Nephron (organoid): ENCODE measurements at regions not wholly inside any gene's neighbourhood (a gene's known extent, or its start where the extent isn't known, plus 50 kb on each side); places are given as distances from the start of the nearest gene placed in this dataset.
A peak's percentile ranks its signal among the peaks of the same experiment; 100 is the strongest.

Source experiments
- H3K27ac Mint-ChIP-seq, 3 experiments: 2 replicates each; pipeline ENCODE4 v1.8.0; 2020; ENCODE audit warnings: mixed read lengths in 3 of 3, mild to moderate bottlenecking in 2 of 3, moderate library complexity in 1 of 3
- H3K27me3 Mint-ChIP-seq: 2 replicates; pipeline ENCODE4 v1.8.0; 2021; ENCODE audit warnings: low read depth, mild to moderate bottlenecking, moderate library complexity, mixed read lengths
- H3K36me3 Mint-ChIP-seq: 2 replicates; pipeline ENCODE4 v1.8.0; 2020; ENCODE audit warnings: low read depth, mixed read lengths
- H3K4me1 Mint-ChIP-seq: 2 replicates; pipeline ENCODE4 v1.8.0; 2020; ENCODE audit warnings: mixed read lengths
- H3K4me3 Mint-ChIP-seq, 3 experiments: 2 replicates each; pipeline ENCODE4 v1.8.0; 2020; ENCODE audit warnings: mild to moderate bottlenecking in 3 of 3, mixed read lengths in 3 of 3, moderate library complexity in 2 of 3
- H3K9me3 Mint-ChIP-seq: 2 replicates; pipeline ENCODE4 v1.8.0; 2020; ENCODE audit warnings: mixed read lengths
- TF ChIP-seq, protein P1 (sequence below), 3 experiments: fragments of 200-600 bp; sonication (generic); IDR thresholded peaks; one replicate each; pipeline ENCODE4 v1.5.0; 2021; ENCODE audit warnings: antibody characterized with exemption in 3 of 3; ENCODE audit not compliant: unreplicated experiment in 3 of 3

DNA sequence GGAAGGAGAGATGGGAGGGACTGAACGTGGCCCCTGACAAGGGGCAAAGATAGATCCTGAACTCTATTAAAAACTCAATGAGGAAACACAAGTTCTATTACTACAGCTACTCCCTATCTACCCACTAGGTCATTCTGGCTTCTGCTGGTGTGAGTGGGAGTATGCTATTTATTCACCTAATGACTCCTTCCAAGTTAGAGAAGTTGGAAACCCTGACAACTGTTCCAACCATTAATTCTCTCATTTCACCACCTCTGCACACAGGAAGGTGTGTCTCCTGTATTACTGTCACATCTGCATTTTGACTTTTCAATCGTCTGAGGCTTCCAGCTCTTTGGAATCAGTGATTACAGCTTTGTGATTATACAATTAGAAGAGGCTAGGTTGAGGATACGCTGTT is 169.4 kb upstream of the ADO start:
- TF ChIP-seq, protein P1, sequence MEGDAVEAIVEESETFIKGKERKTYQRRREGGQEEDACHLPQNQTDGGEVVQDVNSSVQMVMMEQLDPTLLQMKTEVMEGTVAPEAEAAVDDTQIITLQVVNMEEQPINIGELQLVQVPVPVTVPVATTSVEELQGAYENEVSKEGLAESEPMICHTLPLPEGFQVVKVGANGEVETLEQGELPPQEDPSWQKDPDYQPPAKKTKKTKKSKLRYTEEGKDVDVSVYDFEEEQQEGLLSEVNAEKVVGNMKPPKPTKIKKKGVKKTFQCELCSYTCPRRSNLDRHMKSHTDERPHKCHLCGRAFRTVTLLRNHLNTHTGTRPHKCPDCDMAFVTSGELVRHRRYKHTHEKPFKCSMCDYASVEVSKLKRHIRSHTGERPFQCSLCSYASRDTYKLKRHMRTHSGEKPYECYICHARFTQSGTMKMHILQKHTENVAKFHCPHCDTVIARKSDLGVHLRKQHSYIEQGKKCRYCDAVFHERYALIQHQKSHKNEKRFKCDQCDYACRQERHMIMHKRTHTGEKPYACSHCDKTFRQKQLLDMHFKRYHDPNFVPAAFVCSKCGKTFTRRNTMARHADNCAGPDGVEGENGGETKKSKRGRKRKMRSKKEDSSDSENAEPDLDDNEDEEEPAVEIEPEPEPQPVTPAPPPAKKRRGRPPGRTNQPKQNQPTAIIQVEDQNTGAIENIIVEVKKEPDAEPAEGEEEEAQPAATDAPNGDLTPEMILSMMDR (IDR thresholded peaks at IDR 0.05; ENCODE audit: unreplicated experiment in 3 of 3), result no peak
- no peak overlapping the region for H3K4me3 Mint-ChIP-seq
- no peaks in the 10 kb centered on the region for H3K36me3 Mint-ChIP-seq
- H3K27ac Mint-ChIP-seq, result no peak overlapping the region
- peaks cover 6% of the 10 kb centered on the region for H3K4me1 Mint-ChIP-seq
- H3K9me3 Mint-ChIP-seq, result peaks cover 2% of the 10 kb centered on the region
- H3K27me3 Mint-ChIP-seq, result no peaks in the 10 kb centered on the region

DNA sequence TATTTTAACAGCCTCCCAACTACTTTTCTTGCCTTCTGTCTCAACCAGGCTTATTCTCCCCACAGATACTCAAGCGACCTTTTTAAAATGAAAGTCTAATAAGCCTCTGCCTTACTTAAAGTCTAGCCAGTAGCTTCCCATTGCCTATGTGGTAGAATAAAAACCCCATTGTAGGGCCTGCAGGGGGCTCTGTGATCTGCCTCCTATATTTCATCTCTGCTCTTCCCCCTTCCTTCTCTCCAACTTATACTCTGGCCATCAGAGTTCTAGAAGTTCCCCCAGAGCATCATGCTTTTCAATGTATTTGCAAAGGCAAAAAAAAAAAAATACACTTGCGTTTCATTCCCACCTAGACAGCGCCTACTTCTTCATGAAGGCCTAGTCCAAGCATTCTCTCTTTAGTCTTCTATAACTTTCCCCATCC is 167.7 kb upstream of the ADO start:
- TF ChIP-seq, protein P1 (IDR thresholded peaks at IDR 0.05; ENCODE audit: unreplicated experiment in 3 of 3), result no peak
- H3K27ac Mint-ChIP-seq, result no peak overlapping the region
- peaks cover 6% of the 10 kb centered on the region for H3K4me1 Mint-ChIP-seq
- H3K36me3 Mint-ChIP-seq, result no peaks in the 10 kb centered on the region
- no peaks in the 10 kb centered on the region for H3K27me3 Mint-ChIP-seq
- no peak overlapping the region for H3K4me3 Mint-ChIP-seq
- no peaks in the 10 kb centered on the region for H3K9me3 Mint-ChIP-seq

DNA sequence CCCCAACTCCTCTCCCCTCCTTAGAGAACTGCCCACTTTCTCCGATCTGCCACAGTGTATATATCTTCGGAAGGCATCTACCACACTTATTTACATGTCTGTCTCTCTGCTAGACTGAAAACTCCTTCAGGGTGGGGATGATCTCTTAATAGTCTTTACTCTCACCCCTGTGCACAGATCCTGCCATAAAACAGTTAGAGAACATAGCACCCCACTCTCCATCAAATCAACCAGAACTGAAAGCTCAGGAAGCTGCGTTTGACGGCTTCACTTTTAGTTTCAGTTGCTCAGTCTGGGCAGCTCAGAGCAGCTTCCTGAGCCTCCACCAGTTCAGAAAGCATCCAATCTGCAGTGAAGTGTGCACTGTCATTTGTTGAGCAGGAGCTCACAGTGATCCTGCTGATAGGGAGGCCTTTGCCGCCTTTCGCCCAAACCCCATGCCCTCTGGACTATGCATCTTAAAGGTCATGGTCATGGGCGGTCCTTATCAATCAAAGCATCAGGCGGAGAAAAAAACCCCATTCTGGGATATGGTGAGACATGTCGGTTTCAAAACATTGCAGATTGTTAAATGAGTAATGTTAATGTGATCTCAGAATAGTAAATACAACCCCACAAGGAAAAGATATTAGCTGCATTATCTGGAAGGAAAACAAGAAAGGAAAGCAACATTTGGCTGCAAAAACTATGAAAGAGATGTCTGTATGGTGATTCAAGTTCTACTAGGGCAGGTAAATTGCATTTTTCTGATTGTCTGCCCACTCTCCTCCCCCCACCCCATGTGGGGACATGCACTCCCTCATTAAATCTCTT is 167.1 kb upstream of the ADO start:
- peaks cover 2% of the 10 kb centered on the region for H3K4me1 Mint-ChIP-seq
- no peak overlapping the region for H3K27ac Mint-ChIP-seq
- no peak overlapping the region for H3K4me3 Mint-ChIP-seq
- H3K36me3 Mint-ChIP-seq, result no peaks in the 10 kb centered on the region
- no peaks in the 10 kb centered on the region for H3K27me3 Mint-ChIP-seq
- TF ChIP-seq, protein P1 (IDR thresholded peaks at IDR 0.05; ENCODE audit: unreplicated experiment in 3 of 3), result no peak
- no peaks in the 10 kb centered on the region for H3K9me3 Mint-ChIP-seq

DNA sequence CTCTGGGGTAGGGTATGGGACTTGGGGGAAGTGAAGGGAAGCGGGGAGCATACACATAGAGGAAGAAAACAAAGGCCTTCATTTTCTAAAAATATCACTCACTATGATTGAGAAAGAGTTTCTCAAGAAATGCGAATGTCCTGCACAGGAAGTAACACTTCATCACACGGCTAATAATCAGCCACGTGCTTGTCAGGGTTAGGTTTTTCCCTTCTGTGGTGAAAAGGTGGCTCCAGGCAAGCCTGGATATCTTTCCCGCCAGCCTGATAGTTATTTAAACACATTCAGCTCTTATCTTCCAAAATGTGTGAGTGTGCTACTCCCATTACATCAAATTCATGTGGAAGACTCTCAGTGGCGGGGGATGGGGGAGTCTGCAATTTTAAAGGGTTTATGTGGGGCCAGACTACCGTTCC is 166.4 kb upstream of the ADO start:
- Mint-ChIP-seq H3K36me3 (no peaks in the 10 kb centered on the region), H3K4me1 (no peaks in the 10 kb centered on the region), H3K27me3 (no peaks in the 10 kb centered on the region), H3K9me3 (no peaks in the 10 kb centered on the region), H3K4me3 (no peak overlapping the region), H3K27ac (peak overlapping the region in 1 of 3 experiments; percentile 13)
- TF ChIP-seq, protein P1 (IDR thresholded peaks at IDR 0.05; ENCODE audit: unreplicated experiment in 3 of 3), result no peak

DNA sequence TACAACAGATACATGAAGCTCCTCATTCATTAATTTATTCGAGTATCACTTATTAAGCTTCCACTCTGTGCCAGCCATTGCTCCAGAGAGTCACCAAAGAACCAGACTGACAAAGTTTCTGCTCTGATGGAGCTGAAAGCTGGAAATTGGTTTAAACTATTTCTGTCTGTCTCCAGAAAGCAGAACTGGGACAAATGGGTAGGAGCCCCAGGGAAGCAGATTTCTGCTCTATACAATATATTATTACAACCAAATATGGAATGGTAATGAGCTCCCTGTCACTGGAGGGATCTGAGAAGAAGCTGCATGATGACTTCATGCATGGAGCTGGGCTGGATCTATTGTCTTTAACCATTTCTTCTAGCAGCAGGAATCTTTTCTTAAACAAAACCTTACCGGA is 165.4 kb upstream of the ADO start:
- Mint-ChIP-seq H3K4me1 (no peaks in the 10 kb centered on the region), H3K9me3 (no peaks in the 10 kb centered on the region), H3K27ac (no peak overlapping the region), H3K4me3 (no peak overlapping the region), H3K36me3 (no peaks in the 10 kb centered on the region), H3K27me3 (no peaks in the 10 kb centered on the region)
- TF ChIP-seq, protein P1 (IDR thresholded peaks at IDR 0.05; ENCODE audit: unreplicated experiment in 3 of 3), result no peak

DNA sequence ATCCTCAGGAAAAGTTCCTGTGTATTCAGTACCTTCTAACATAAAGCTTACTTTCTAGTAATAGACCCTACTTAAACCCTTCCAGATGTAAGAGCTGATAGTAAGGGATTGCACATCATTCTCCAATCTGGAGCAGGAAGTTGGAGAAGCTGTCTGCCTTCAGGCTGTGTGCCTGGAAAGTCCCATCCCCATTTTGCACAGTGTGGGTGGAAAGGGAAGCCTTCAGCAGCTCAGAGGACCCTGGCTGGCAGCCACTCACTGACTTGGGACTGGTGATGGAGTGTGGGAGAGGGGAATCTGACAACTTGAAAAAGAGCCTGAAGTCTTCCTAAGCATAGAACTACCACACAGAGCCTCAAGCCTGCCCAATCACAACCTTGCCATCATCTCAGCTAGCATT is 164.1 kb upstream of the ADO start:
- H3K4me1 Mint-ChIP-seq, result no peaks in the 10 kb centered on the region
- no peaks in the 10 kb centered on the region for H3K9me3 Mint-ChIP-seq
- TF ChIP-seq, protein P1 (IDR thresholded peaks at IDR 0.05; ENCODE audit: unreplicated experiment in 3 of 3), result no peak
- H3K4me3 Mint-ChIP-seq, result no peak overlapping the region
- peak overlapping the region in 1 of 3 experiments; percentile 32 for H3K27ac Mint-ChIP-seq
- H3K27me3 Mint-ChIP-seq, result no peaks in the 10 kb centered on the region
- H3K36me3 Mint-ChIP-seq, result no peaks in the 10 kb centered on the region
